ENCODE measurements at regions not wholly inside any gene's neighbourhood (a gene's known extent, or its start where the extent isn't known, plus 50 kb on each side); places are given as distances from the start of the nearest gene placed in this dataset.

DNA sequence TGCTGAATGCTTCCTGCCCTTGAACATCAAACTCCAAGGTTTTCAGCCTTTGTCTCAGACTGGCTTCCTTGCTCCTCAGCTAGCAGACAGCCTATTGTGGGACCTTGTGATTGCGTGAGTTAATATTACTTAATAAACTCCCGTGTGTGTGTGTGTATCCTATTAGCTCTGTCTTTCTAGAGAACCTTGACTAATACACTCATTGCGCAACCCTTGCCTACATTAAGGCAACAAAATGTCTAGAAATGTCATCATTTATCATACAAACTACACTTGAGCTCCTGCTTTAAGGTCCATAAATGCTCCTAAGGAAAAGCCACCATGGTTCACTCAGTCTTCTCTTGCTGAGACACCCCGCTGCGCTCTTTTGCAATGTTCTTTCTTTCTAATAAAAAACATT, 2861.0 kb downstream of the PCDH9 start:
- Histone ChIP-seq H3K4me3 (ENCODE audit: insufficient read depth, low read depth, low read length) (no peak overlapping the region), H3K36me3 (ENCODE audit: insufficient read depth, low read length) (no peaks in the 10 kb centered on the region), H3K27me3 (ENCODE audit: insufficient read depth, low read length) (no peaks in the 10 kb centered on the region), H3K9me3 (ENCODE audit: insufficient read depth, low read depth, low read length) (no peaks in the 10 kb centered on the region), H3K79me2 (ENCODE audit: insufficient read depth, low read length) (no peaks in the 10 kb centered on the region), H3K27ac (ENCODE audit: low read depth, low read length) (no peak overlapping the region), H3K4me2 (ENCODE audit: low read length) (no peak overlapping the region), H2AFZ (ENCODE audit: low read depth, low read length) (no peak overlapping the region), H3K4me1 (ENCODE audit: insufficient read depth, low read length) (no peaks in the 10 kb centered on the region), H3K9ac (ENCODE audit: low read length) (no peak overlapping the region), H4K20me1 (ENCODE audit: insufficient read depth, low read length) (no peaks in the 10 kb centered on the region)
- Mint-ChIP-seq H3K27ac (ENCODE audit: unreplicated experiment) (no peak overlapping the region), H3K27me3 (ENCODE audit: low read depth, unreplicated experiment) (no peaks in the 10 kb centered on the region), H3K4me1 (ENCODE audit: low read depth, unreplicated experiment) (peaks cover 19% of the 10 kb centered on the region), H3K36me3 (ENCODE audit: low read depth, unreplicated experiment) (no peaks in the 10 kb centered on the region), H3K4me3 (ENCODE audit: unreplicated experiment) (no peak overlapping the region), H3K9me3 (ENCODE audit: unreplicated experiment) (peaks cover 12% of the 10 kb centered on the region)
- FAIRE-seq: no peak
- no peak for DNase-seq (ENCODE audit: low read depth)
- no peak for TF ChIP-seq EZH2 (IDR thresholded peaks at IDR 0.05; ENCODE audit: insufficient read depth, low read length)
- TF ChIP-seq CTCF (IDR thresholded peaks at IDR 0.05; ENCODE audit: insufficient read depth, low read depth, low read length): no peak

DNA sequence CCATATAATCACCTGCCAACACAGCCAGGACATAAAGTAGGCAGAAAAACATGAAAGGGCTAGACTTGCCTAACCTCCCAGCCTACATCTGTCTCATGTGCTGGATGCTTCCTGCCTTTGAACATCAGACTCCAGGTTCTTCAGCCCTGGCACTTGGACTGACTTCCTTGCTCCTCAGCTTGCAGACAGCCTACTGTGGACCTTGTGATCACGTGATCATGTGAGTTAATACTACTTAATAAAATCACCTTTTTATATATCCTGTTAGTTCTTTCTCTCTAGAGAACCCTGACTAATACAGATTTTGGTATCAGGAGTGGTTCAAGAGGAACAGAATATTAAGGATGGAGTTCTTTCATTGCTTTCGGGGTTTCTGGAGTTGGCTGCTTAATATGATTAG, 2867.6 kb downstream of the PCDH9 start:
- no peak overlapping the region for H3K4me3 Mint-ChIP-seq (ENCODE audit: unreplicated experiment)

More for the DNA sequence above, 2867.6 kb downstream of the PCDH9 start:
- Mint-ChIP-seq H3K4me1 (ENCODE audit: low read depth, unreplicated experiment) (peaks cover 7% of the 10 kb centered on the region), H3K27me3 (ENCODE audit: low read depth, unreplicated experiment) (no peaks in the 10 kb centered on the region), H3K9me3 (ENCODE audit: unreplicated experiment) (peaks cover 7% of the 10 kb centered on the region), H3K36me3 (ENCODE audit: low read depth, unreplicated experiment) (no peaks in the 10 kb centered on the region), H3K27ac (ENCODE audit: unreplicated experiment) (no peak overlapping the region)
- Histone ChIP-seq H3K4me2 (ENCODE audit: low read length) (no peak overlapping the region), H4K20me1 (ENCODE audit: insufficient read depth, low read length) (no peaks in the 10 kb centered on the region), H3K9ac (ENCODE audit: low read length) (no peak overlapping the region), H3K4me3 (ENCODE audit: insufficient read depth, low read depth, low read length) (no peak overlapping the region), H3K4me1 (ENCODE audit: insufficient read depth, low read length) (no peaks in the 10 kb centered on the region), H3K36me3 (ENCODE audit: insufficient read depth, low read length) (no peaks in the 10 kb centered on the region), H2AFZ (ENCODE audit: low read depth, low read length) (no peak overlapping the region), H3K27ac (ENCODE audit: low read depth, low read length) (no peak overlapping the region), H3K27me3 (ENCODE audit: insufficient read depth, low read length) (no peaks in the 10 kb centered on the region), H3K9me3 (ENCODE audit: insufficient read depth, low read depth, low read length) (no peaks in the 10 kb centered on the region), H3K79me2 (ENCODE audit: insufficient read depth, low read length) (no peaks in the 10 kb centered on the region)
- FAIRE-seq (no peak), DNase-seq (ENCODE audit: low read depth) (no peak)
- no peak for TF ChIP-seq CTCF (IDR thresholded peaks at IDR 0.05; ENCODE audit: insufficient read depth, low read depth, low read length)
- no peak for TF ChIP-seq EZH2 (IDR thresholded peaks at IDR 0.05; ENCODE audit: insufficient read depth, low read length)

Data from astrocyte (in vitro differentiated cells and primary cell).